HG02610 (cell line): ENCODE measurements at regions not wholly inside any gene's neighbourhood (a gene's known extent, or its start where the extent isn't known, plus 50 kb on each side); places are given as distances from the start of the nearest gene placed in this dataset.

Source experiments
- ATAC-seq: cut with Tn5 transposase; IDR thresholded peaks from one replicate; pipeline ENCODE4 v1.9.1; 2021; ENCODE audit warnings: mild to moderate bottlenecking, moderate library complexity; ENCODE audit not compliant: unreplicated experiment

- no peak for ATAC-seq
Measured at GRCh38 chr11:13868710-13869397, 93.7 kb upstream of the SPON1 start.

- ATAC-seq, result no peak
Measured at GRCh38 chr11:13869398-13869886, 93.1 kb upstream of the SPON1 start.

GRCh38 chr11:13874597-13874996, 87.9 kb upstream of the SPON1 start:
- no peak for ATAC-seq

GRCh38 chr11:13875643-13876042, 86.9 kb upstream of the SPON1 start:
- ATAC-seq, result no peak

DNA sequence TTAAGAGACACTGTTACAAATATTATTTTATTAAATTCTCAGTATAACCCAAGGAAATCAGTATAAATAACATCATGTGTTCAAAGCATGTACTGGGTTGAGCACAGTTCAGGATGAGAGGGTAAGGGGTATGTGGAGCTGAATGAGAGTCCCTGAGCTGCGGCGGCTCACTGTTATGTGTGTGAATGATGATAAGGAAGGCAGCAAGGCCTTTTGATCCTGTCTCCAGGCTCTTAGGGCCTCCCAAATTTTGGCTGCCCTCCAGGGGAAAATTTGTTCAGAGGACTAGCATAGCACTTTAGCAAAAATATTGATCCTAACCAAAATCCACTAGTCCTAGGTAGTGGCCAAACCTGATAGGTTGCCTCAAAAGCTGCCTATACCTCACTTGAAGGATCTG, 86.1 kb upstream of the SPON1 start:
- no peak for ATAC-seq

DNA sequence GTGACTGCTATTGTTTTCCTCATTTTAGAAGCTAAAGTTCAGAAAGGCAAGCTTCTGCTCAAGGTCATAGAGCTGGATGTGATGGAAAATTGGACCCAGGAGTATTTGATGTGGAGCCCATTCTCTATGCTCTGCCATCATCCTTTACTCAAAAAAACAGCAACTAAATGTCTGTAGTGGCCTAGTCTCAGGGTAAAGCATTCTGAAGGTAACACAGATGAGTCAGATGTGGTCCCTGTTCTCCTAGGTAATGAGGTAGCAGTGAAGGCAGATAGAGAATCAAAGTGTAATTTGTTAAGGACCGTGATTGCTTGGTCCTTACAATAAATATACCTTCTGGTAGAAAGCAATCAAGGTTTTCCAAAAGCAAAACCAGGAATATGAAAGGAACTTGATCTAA, 84.4 kb upstream of the SPON1 start:
- no peak for ATAC-seq

- ATAC-seq, result no peak
Measured at GRCh38 chr11:13880634-13881033, 81.9 kb upstream of the SPON1 start.

DNA sequence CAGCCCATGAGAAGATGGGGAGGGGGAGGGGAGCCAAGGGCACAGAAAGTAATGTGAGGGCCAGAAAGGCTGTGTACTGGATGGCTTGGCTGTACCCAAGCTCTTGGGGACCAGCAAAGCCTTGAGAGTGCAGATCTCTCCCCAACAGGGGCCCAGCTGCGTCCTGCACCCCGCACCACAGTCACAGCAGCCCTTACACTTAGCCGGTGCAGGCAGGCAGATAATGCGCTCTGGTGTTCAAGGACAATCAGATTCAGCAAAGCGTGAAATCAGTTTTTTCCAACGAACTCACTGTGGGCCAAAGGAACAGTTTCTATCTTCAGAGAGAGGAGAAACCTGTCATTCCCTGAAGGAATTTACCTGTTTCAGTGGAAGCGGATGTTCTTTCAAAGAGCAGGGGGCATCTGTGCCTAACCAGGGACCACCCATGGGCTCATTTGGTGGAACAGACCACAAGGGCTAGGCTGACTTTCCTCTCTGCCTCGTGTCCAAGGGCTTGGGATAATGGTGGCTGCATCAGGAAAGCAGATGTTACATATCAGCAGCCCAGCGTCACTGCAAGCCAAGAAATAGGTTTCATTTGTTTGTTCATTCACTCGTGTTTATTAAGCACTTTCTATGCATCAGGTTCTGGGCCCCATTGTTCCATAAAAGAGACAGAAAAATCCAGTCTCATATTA, 81.2 kb upstream of the SPON1 start:
- no peak for ATAC-seq

DNA sequence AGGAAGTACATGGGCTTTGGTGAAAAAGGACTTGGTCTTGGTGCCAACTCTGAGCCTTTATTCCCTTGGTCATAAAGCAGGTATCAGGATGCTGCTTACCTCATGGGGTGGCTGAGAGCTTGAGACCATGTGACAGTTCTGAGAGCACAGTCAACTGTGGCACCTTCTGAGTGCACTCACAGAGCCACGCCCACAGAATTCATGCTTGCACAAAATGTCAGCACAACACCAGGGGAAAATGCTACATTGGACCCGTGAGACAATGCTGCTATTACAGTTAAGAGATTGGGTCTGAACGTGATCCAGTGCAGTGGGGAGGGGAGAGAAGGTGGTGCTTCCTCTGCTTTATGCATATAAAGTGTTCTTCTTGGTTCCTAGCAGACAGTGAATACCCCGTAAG, 79.5 kb upstream of the SPON1 start:
- peak; percentile 50 for ATAC-seq

GRCh38 chr11:13883589-13883988, 78.9 kb upstream of the SPON1 start:
- no peak for ATAC-seq

GRCh38 chr11:13884158-13884799, 78.2 kb upstream of the SPON1 start:
- ATAC-seq, result no peak

DNA sequence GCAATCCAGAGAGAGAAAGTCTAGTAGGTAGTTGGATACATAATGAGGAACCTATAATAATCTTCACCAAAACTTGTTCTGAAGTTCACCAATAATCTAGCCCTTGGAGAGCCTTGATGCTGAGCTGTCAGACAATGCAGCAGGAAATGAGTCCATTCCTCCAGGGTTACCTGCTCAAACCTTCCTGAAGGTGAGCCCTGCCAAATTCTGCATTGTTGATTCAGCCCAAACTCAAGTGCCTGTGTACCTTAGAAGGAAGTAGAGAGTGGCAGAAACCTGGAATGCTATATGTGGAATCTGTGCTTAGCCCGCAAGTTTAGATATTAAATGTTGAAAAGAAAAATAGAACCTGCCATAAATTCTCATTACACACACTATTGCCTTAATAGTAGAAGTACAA, 77.4 kb upstream of the SPON1 start:
- ATAC-seq, result no peak

DNA sequence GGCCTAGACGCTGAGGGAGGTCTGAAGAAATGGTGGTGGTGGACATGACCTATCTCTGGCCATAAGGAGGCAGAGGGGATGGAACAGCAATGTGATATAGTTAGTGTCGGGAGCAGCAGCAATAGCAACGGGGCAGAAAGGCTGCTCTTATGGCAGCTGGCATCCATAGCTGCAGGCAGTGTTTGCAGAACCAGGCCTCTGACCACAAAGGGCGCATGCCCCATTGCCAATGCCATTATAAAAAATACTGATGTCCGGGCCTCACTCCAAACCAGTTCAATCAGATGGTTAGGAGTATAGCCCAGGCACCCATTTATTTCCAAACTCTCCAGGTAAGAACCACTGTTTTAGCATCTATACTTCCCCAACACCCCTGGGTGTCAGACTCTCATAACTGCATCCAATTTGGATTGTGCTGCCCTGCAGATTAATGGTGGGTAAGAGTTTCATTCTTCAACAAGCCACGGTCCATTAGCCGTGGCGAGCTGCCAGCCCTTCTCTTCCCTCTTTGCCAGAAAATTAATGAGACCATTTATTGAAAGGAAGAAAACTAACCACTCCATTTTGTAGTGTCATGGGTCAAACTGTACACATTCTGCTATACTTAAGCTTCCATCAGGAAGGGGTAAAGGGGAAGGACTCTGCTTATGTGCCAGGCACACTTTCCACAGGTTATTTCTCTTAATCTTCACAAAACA, 72.8 kb upstream of the SPON1 start:
- ATAC-seq, result no peak

DNA sequence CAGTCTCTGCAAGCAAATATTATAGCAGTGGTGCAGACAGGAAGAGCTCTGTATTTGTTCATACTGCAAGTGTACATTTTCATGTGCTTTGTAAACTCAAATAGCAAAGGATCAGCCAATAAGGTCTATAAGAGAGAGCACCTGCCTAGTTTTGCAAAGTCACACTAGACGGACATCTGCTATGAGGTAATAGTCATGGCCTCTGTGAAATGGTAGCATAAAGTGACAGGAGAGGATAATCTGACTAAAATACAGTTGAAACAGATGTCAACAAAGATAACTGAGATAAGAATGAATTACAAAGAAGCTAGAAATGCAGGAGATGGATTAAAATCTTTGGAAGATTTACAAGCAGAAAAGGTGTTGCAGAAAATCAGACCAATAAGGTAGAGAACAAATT, 70.6 kb upstream of the SPON1 start:
- ATAC-seq, result no peak

GRCh38 chr11:13896175-13896980, 66.1 kb upstream of the SPON1 start:
- no peak for ATAC-seq

GRCh38 chr11:13896981-13897353, 65.6 kb upstream of the SPON1 start:
- ATAC-seq, result no peak

DNA sequence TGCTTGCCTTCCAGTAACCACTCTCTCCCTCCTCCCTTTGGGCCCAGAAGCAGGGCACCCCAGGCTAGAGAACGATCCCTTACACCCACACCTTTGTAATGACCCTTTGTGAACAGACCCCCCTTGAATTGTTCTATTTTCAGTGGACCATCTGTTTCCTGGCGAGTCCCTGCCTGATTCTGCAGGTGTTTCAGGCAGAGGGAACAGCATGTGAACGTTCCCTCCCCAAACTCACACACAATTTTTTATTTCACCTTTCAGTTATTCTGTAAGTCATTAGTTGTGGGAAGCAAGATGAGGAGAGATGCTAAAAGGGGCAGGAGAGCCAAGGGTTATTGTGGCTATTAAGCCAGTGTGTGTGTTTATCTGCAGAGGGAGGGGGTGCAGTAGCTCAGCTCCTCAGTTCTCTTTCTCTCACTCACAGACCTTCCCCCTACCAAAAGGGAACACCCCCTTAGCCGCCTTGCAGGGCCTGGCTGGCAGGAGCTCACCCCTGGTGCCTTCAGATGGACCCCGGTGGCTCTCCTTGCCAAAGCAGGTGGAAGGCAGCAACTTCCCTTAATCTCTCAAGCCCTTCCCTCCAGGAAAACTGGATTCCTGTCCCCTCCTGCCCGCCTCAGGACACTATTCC, 64.8 kb upstream of the SPON1 start:
- ATAC-seq, result no peak

GRCh38 chr11:13899603-13900002, 62.9 kb upstream of the SPON1 start:
- no peak for ATAC-seq

GRCh38 chr11:13902523-13902922, 60.0 kb upstream of the SPON1 start:
- no peak for ATAC-seq

DNA sequence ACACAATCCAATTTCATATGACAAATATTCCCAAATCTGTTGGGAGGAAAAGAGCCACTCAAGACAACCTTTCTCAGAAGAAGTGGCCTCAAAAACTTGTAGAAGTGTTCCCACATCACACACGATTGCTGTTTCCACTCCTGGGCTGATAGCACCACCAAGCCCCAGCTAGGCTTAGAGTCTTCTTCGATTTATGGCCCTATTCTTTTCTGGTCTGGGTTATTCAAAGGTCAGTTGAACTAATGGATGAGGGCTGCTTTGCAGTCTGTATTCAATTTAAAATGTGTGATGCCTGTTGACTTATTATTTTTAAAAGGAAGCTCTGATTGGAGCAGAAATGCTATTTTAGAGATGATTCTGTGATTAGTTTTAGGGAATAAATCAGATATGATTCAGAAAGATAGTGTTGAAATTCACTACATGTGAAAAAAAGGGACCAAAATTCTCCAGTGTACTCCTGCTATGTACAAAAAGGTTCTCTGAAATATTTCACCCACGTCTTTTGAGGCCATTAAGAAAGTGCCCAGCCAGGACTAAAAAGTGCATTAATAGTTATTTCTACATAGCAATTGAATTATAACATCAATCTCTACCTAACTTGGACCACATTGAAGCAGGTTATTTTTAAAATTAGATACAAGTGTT, 57.3 kb upstream of the SPON1 start:
- ATAC-seq, result no peak
